ENCODE measurements at regions not wholly inside any gene's neighbourhood (a gene's known extent, or its start where the extent isn't known, plus 50 kb on each side); places are given as distances from the start of the nearest gene placed in this dataset.

DNA sequence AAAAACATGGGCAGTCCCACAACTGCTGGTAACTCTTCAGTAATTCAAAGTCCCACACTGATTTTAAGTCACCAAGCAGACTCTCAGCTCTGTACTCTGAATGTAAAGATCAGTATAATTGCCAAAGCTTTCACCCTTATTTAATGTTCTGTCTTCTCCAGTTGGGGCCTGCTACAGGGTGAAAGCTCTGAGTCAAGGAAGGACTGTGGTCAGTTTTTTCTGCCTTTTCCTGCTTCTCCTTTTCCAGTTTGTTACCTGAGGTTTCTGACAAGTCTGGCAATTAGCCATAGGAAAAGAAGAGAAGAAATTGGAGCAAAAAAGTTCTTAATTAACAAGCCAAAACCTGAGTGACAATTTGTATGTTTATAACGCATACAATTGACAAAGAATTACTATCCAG is 279.3 kb downstream of the RBM26 start:
- TF ChIP-seq, protein P1, sequence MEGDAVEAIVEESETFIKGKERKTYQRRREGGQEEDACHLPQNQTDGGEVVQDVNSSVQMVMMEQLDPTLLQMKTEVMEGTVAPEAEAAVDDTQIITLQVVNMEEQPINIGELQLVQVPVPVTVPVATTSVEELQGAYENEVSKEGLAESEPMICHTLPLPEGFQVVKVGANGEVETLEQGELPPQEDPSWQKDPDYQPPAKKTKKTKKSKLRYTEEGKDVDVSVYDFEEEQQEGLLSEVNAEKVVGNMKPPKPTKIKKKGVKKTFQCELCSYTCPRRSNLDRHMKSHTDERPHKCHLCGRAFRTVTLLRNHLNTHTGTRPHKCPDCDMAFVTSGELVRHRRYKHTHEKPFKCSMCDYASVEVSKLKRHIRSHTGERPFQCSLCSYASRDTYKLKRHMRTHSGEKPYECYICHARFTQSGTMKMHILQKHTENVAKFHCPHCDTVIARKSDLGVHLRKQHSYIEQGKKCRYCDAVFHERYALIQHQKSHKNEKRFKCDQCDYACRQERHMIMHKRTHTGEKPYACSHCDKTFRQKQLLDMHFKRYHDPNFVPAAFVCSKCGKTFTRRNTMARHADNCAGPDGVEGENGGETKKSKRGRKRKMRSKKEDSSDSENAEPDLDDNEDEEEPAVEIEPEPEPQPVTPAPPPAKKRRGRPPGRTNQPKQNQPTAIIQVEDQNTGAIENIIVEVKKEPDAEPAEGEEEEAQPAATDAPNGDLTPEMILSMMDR (IDR thresholded peaks at IDR 0.05; ENCODE audit: low read length), result no peak
- TF ChIP-seq EZH2 (IDR thresholded peaks at IDR 0.05; ENCODE audit: borderline replicate concordance, low read length), result no peak
